ENCODE measurements at regions not wholly inside any gene's neighbourhood (a gene's known extent, or its start where the extent isn't known, plus 50 kb on each side); places are given as distances from the start of the nearest gene placed in this dataset.

- TF ChIP-seq CTCF (conservative IDR thresholded peaks at IDR 0.05; ENCODE audit: low read depth, low read length): no peak
- H3K4me3 ChIP-seq (ENCODE audit: low read depth, low read length): no peak overlapping the region
- no peak for DNase-seq (ENCODE audit: low read depth)
These were observed 191.2 kb downstream of the ZNF330 start for GRCh38 chr4:141411936-141412335.

GRCh38 chr4:141413366-141413765, 192.7 kb downstream of the ZNF330 start:
- no peak for DNase-seq (ENCODE audit: low read depth)
- TF ChIP-seq CTCF (conservative IDR thresholded peaks at IDR 0.05; ENCODE audit: low read depth, low read length): no peak
- no peak overlapping the region for H3K4me3 ChIP-seq (ENCODE audit: low read depth, low read length)

GRCh38 chr4:141415651-141416050, 195.0 kb downstream of the ZNF330 start:
- no peak overlapping the region for H3K4me3 ChIP-seq (ENCODE audit: low read depth, low read length)

GRCh38 chr4:141416219-141416618, 195.5 kb downstream of the ZNF330 start:
- DNase-seq (ENCODE audit: low read depth): no peak
- TF ChIP-seq CTCF (conservative IDR thresholded peaks at IDR 0.05; ENCODE audit: low read depth, low read length): no peak
- no peak overlapping the region for H3K4me3 ChIP-seq (ENCODE audit: low read depth, low read length)

More at GRCh38 chr4:141415651-141416050, 195.0 kb downstream of the ZNF330 start:
- DNase-seq (ENCODE audit: low read depth): no peak
- no peak for TF ChIP-seq CTCF (conservative IDR thresholded peaks at IDR 0.05; ENCODE audit: low read depth, low read length)

GRCh38 chr4:141416677-141417363, 196.1 kb downstream of the ZNF330 start:
- no peak for DNase-seq (ENCODE audit: low read depth)
- no peak for TF ChIP-seq CTCF (conservative IDR thresholded peaks at IDR 0.05; ENCODE audit: low read depth, low read length)

GRCh38 chr4:141417387-141417786, 196.7 kb downstream of the ZNF330 start:
- no peak for TF ChIP-seq CTCF (conservative IDR thresholded peaks at IDR 0.05; ENCODE audit: low read depth, low read length)
- no peak for DNase-seq (ENCODE audit: low read depth)

More at GRCh38 chr4:141416677-141417363, 196.1 kb downstream of the ZNF330 start:
- no peak overlapping the region for H3K4me3 ChIP-seq (ENCODE audit: low read depth, low read length)

GRCh38 chr4:141425124-141425523, 204.4 kb downstream of the ZNF330 start:
- no peak overlapping the region for H3K4me3 ChIP-seq (ENCODE audit: low read depth, low read length)
- TF ChIP-seq CTCF (conservative IDR thresholded peaks at IDR 0.05; ENCODE audit: low read depth, low read length): no peak
- DNase-seq (ENCODE audit: low read depth): peak; percentile 74

More at GRCh38 chr4:141417387-141417786, 196.7 kb downstream of the ZNF330 start:
- H3K4me3 ChIP-seq (ENCODE audit: low read depth, low read length): no peak overlapping the region
